ENCODE measurements at regions not wholly inside any gene's neighbourhood (a gene's known extent, or its start where the extent isn't known, plus 50 kb on each side); places are given as distances from the start of the nearest gene placed in this dataset.

DNA sequence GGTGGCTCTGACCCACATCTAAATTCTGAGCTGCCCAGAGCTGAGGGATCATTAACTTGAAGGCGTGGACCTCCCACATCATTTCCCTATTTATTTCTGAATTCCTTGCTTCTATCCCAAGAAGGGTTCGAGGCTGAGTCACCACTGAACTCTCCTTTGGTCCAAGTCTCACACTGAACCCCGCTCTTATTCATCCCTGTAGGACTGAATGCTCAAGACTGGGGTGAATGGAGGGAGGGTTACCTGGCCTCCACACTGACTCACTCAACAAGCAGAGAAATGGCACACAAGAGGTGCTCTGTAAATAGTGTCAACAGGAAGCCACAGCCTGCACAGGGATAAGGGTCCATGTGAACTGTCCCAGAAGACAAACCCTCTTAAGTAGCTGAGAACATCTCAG is 79.1 kb upstream of the FSTL4 start (continued):
- TF ChIP-seq, protein P1, sequence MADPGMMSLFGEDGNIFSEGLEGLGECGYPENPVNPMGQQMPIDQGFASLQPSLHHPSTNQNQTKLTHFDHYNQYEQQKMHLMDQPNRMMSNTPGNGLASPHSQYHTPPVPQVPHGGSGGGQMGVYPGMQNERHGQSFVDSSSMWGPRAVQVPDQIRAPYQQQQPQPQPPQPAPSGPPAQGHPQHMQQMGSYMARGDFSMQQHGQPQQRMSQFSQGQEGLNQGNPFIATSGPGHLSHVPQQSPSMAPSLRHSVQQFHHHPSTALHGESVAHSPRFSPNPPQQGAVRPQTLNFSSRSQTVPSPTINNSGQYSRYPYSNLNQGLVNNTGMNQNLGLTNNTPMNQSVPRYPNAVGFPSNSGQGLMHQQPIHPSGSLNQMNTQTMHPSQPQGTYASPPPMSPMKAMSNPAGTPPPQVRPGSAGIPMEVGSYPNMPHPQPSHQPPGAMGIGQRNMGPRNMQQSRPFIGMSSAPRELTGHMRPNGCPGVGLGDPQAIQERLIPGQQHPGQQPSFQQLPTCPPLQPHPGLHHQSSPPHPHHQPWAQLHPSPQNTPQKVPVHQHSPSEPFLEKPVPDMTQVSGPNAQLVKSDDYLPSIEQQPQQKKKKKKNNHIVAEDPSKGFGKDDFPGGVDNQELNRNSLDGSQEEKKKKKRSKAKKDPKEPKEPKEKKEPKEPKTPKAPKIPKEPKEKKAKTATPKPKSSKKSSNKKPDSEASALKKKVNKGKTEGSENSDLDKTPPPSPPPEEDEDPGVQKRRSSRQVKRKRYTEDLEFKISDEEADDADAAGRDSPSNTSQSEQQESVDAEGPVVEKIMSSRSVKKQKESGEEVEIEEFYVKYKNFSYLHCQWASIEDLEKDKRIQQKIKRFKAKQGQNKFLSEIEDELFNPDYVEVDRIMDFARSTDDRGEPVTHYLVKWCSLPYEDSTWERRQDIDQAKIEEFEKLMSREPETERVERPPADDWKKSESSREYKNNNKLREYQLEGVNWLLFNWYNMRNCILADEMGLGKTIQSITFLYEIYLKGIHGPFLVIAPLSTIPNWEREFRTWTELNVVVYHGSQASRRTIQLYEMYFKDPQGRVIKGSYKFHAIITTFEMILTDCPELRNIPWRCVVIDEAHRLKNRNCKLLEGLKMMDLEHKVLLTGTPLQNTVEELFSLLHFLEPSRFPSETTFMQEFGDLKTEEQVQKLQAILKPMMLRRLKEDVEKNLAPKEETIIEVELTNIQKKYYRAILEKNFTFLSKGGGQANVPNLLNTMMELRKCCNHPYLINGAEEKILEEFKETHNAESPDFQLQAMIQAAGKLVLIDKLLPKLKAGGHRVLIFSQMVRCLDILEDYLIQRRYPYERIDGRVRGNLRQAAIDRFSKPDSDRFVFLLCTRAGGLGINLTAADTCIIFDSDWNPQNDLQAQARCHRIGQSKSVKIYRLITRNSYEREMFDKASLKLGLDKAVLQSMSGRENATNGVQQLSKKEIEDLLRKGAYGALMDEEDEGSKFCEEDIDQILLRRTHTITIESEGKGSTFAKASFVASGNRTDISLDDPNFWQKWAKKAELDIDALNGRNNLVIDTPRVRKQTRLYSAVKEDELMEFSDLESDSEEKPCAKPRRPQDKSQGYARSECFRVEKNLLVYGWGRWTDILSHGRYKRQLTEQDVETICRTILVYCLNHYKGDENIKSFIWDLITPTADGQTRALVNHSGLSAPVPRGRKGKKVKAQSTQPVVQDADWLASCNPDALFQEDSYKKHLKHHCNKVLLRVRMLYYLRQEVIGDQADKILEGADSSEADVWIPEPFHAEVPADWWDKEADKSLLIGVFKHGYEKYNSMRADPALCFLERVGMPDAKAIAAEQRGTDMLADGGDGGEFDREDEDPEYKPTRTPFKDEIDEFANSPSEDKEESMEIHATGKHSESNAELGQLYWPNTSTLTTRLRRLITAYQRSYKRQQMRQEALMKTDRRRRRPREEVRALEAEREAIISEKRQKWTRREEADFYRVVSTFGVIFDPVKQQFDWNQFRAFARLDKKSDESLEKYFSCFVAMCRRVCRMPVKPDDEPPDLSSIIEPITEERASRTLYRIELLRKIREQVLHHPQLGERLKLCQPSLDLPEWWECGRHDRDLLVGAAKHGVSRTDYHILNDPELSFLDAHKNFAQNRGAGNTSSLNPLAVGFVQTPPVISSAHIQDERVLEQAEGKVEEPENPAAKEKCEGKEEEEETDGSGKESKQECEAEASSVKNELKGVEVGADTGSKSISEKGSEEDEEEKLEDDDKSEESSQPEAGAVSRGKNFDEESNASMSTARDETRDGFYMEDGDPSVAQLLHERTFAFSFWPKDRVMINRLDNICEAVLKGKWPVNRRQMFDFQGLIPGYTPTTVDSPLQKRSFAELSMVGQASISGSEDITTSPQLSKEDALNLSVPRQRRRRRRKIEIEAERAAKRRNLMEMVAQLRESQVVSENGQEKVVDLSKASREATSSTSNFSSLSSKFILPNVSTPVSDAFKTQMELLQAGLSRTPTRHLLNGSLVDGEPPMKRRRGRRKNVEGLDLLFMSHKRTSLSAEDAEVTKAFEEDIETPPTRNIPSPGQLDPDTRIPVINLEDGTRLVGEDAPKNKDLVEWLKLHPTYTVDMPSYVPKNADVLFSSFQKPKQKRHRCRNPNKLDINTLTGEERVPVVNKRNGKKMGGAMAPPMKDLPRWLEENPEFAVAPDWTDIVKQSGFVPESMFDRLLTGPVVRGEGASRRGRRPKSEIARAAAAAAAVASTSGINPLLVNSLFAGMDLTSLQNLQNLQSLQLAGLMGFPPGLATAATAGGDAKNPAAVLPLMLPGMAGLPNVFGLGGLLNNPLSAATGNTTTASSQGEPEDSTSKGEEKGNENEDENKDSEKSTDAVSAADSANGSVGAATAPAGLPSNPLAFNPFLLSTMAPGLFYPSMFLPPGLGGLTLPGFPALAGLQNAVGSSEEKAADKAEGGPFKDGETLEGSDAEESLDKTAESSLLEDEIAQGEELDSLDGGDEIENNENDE (IDR thresholded peaks at IDR 0.05; ENCODE audit: insufficient replicate concordance, low read length), result no peak
- no peak for TF ChIP-seq RNF2 (IDR thresholded peaks at IDR 0.05; ENCODE audit: borderline replicate concordance, low read depth, low read length, missing control alignments, poor library complexity, severe bottlenecking)
